WTC11 (cell line): ENCODE measurements at regions not wholly inside any gene's neighbourhood (a gene's known extent, or its start where the extent isn't known, plus 50 kb on each side); places are given as distances from the start of the nearest gene placed in this dataset.

ENCODE experiments used
- ATAC-seq: fragments of 200-7000 bp; cut with Tn5 transposase; 2 replicates; pipeline ENCODE4 v1.10.0; 2021; ENCODE audit warnings: mild to moderate bottlenecking, moderate library complexity
- CTCF ChIA-PET: fragments of 300-600 bp; sonication (Branson Sonifier 250); formaldehyde crosslinking; loops from one replicate; lab custom pipeline; 2021; ENCODE audit warnings: antibody characterized with exemption; lab: Charles Lee
- POLR2A ChIA-PET: fragments of 350-600 bp; sonication (Branson Sonifier 250); formaldehyde crosslinking; loops from one replicate; lab custom pipeline; 2021; ENCODE audit warnings: antibody characterized with exemption; lab: Charles Lee
- DNase-seq: peaks from one replicate; pipeline ENCODE4 v3.0.0; 2021; ENCODE audit warnings: low spot score
- H3K27ac Mint-ChIP-seq: 2 replicates; pipeline ENCODE4 v1.8.0; 2021; ENCODE audit warnings: mixed read lengths
- H3K27me3 Mint-ChIP-seq: 2 replicates; pipeline ENCODE4 v1.8.0; 2021; ENCODE audit warnings: low read depth, mild to moderate bottlenecking, moderate library complexity, mixed read lengths
- H3K36me3 Mint-ChIP-seq: 2 replicates; pipeline ENCODE4 v1.8.0; 2021; ENCODE audit warnings: mixed read lengths
- H3K4me1 Mint-ChIP-seq: 2 replicates; pipeline ENCODE4 v1.8.0; 2022; ENCODE audit warnings: mixed read lengths
- H3K4me3 Mint-ChIP-seq: 2 replicates; pipeline ENCODE4 v1.8.0; 2021; ENCODE audit warnings: mild to moderate bottlenecking, moderate library complexity, mixed read lengths
- H3K9me3 Mint-ChIP-seq: 2 replicates; pipeline ENCODE4 v1.8.0; 2021; ENCODE audit warnings: mixed read lengths
- AR ChIP-seq: fragments of 250-450 bp; sonication (Bioruptor Pico); IDR thresholded peaks from 2 replicates; pipeline ENCODE4 v1.9.0; 2021; ENCODE audit warnings: mild to moderate bottlenecking
- CBFB ChIP-seq: sonication (generic); formaldehyde crosslinking; IDR thresholded peaks from 2 replicates; pipeline ENCODE4 v1.8.1; 2022; ENCODE audit warnings: mild to moderate bottlenecking, low read depth, missing genetic modification reagents
- ELF4 ChIP-seq: sonication (generic); formaldehyde crosslinking; IDR thresholded peaks from 2 replicates; pipeline ENCODE4 v1.8.1; 2022; ENCODE audit warnings: low read depth, mild to moderate bottlenecking, moderate library complexity, missing genetic modification reagents
- FOXK1 ChIP-seq: sonication (generic); formaldehyde crosslinking; IDR thresholded peaks from 2 replicates; pipeline ENCODE4 v1.8.0; 2022; ENCODE audit warnings: mild to moderate bottlenecking, moderate library complexity, missing genetic modification reagents
- NFYB ChIP-seq: sonication (generic); formaldehyde crosslinking; conservative IDR thresholded peaks from 2 replicates; pipeline ENCODE4 v1.8.0; 2022; ENCODE audit warnings: low read depth, missing genetic modification reagents
- NR2C2 ChIP-seq: sonication (generic); formaldehyde crosslinking; IDR thresholded peaks from 2 replicates; pipeline ENCODE4 v1.8.0; 2022; ENCODE audit warnings: mild to moderate bottlenecking, missing genetic modification reagents
- NR3C1 ChIP-seq: sonication (generic); formaldehyde crosslinking; conservative IDR thresholded peaks from 2 replicates; pipeline ENCODE4 v1.8.1; 2023; ENCODE audit warnings: low read depth, mild to moderate bottlenecking, missing genetic modification reagents
- ZBTB21 ChIP-seq: sonication (generic); formaldehyde crosslinking; IDR thresholded peaks from 2 replicates; pipeline ENCODE4 v1.8.1; 2023; ENCODE audit warnings: mild to moderate bottlenecking, missing genetic modification reagents, borderline replicate concordance
- ZNF138 ChIP-seq: sonication (generic); formaldehyde crosslinking; conservative IDR thresholded peaks from 2 replicates; pipeline ENCODE4 v1.8.1; 2022; ENCODE audit warnings: mild to moderate bottlenecking, moderate library complexity, missing genetic modification reagents
- ZNF396 ChIP-seq: fragments of 250-450 bp; sonication (Bioruptor Pico); IDR thresholded peaks from 2 replicates; pipeline ENCODE4 v1.8.0; 2021; ENCODE audit warnings: mild to moderate bottlenecking, moderate library complexity, borderline replicate concordance
- ZNF423 ChIP-seq: fragments of 250-450 bp; sonication (Bioruptor Pico); IDR thresholded peaks from 2 replicates; pipeline ENCODE4 v2.1.2; 2022; ENCODE audit warnings: mild to moderate bottlenecking, moderate library complexity
- TF ChIP-seq, protein P1 (sequence below): fragments of 250-450 bp; sonication (Bioruptor Pico); conservative IDR thresholded peaks from 2 replicates; pipeline ENCODE4 v1.9.0; 2021; ENCODE audit warnings: mild to moderate bottlenecking
- TF ChIP-seq, protein P2 (sequence below): sonication (generic); formaldehyde crosslinking; IDR thresholded peaks from 2 replicates; pipeline ENCODE4 v1.8.1; 2022; ENCODE audit warnings: low read depth, mild to moderate bottlenecking, moderate library complexity, missing genetic modification reagents, borderline replicate concordance
- TF ChIP-seq, protein P3 (sequence below): fragments of 250-450 bp; sonication (Bioruptor Pico); IDR thresholded peaks from 2 replicates; pipeline ENCODE4 v1.9.0; 2021; ENCODE audit warnings: mild to moderate bottlenecking, borderline replicate concordance
- TF ChIP-seq, protein P4 (sequence below): sonication (generic); formaldehyde crosslinking; IDR thresholded peaks from 2 replicates; pipeline ENCODE4 v1.8.0; 2022; ENCODE audit warnings: mild to moderate bottlenecking, missing genetic modification reagents
- TF ChIP-seq, protein P5 (sequence below): sonication (generic); formaldehyde crosslinking; IDR thresholded peaks from 2 replicates; pipeline ENCODE4 v1.8.1; 2022; ENCODE audit warnings: low read depth, missing genetic modification reagents, borderline replicate concordance
- TF ChIP-seq, protein P6 (sequence below): fragments of 250-450 bp; sonication (Bioruptor Pico); IDR thresholded peaks from 2 replicates; pipeline ENCODE4 v1.8.0; 2021; ENCODE audit warnings: mild to moderate bottlenecking
- TF ChIP-seq, protein P7 (sequence below): fragments of 200-600 bp; IDR thresholded peaks from 2 replicates; pipeline ENCODE4 v1.8.0; 2022; ENCODE audit warnings: antibody characterized with exemption

DNA sequence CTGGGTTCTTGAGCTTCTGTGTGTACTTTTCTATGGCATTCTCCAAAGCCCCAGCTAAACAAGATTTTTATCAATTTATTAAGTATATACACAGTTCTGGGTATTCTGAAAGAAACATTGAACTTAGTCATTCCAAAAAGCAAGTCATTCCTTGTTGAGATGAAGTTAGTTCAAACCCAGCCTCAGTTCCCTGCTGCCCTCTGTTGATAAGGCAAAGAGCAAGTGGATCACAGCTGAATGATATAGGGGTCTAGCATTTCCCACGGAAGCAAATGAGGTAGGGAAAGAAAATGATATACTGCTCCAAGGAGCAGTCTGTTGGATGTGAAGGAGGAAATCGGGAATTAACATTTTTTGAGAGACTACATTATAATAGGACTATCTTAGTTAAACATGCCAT, 841.8 kb upstream of the TENM4 start (continued):
- TF ChIP-seq, protein P1, sequence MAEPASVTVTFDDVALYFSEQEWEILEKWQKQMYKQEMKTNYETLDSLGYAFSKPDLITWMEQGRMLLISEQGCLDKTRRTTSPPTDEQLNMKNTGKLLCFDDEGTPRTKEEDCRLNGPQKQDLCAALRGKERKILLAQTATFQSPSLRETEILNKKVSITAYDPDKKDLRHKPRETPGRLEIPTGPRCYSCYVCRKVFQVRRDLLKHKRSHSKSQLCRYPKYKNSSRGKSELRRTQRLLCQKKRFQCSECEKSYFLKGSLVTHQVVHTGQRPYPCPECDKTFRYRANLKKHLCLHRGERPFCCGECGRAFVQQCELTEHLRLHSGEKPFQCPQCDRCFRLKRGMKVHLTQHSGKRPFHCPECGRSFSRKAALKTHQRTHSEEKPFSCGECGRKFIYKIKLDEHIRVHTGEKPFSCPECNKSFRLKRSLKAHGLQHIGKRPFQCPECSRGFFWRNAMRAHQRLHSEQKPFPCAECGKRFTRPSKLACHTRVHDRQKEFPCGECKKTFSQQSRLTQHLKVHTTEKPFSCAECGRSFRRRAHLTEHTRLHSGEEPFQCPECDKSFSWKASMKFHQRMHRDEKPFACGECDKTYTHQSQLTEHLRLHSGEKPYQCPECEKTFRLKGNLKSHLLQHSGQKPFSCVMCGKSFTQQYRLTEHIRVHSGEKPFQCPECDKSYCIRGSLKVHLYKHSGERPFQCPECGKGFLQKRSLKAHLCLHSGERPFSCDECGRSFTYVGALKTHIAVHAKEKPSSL = no peak
- TF ChIP-seq, protein P2, sequence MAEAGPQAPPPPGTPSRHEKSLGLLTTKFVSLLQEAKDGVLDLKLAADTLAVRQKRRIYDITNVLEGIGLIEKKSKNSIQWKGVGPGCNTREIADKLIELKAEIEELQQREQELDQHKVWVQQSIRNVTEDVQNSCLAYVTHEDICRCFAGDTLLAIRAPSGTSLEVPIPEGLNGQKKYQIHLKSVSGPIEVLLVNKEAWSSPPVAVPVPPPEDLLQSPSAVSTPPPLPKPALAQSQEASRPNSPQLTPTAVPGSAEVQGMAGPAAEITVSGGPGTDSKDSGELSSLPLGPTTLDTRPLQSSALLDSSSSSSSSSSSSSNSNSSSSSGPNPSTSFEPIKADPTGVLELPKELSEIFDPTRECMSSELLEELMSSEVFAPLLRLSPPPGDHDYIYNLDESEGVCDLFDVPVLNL (CRISPR knock-in tag) = no peak
- TF ChIP-seq, protein P3, sequence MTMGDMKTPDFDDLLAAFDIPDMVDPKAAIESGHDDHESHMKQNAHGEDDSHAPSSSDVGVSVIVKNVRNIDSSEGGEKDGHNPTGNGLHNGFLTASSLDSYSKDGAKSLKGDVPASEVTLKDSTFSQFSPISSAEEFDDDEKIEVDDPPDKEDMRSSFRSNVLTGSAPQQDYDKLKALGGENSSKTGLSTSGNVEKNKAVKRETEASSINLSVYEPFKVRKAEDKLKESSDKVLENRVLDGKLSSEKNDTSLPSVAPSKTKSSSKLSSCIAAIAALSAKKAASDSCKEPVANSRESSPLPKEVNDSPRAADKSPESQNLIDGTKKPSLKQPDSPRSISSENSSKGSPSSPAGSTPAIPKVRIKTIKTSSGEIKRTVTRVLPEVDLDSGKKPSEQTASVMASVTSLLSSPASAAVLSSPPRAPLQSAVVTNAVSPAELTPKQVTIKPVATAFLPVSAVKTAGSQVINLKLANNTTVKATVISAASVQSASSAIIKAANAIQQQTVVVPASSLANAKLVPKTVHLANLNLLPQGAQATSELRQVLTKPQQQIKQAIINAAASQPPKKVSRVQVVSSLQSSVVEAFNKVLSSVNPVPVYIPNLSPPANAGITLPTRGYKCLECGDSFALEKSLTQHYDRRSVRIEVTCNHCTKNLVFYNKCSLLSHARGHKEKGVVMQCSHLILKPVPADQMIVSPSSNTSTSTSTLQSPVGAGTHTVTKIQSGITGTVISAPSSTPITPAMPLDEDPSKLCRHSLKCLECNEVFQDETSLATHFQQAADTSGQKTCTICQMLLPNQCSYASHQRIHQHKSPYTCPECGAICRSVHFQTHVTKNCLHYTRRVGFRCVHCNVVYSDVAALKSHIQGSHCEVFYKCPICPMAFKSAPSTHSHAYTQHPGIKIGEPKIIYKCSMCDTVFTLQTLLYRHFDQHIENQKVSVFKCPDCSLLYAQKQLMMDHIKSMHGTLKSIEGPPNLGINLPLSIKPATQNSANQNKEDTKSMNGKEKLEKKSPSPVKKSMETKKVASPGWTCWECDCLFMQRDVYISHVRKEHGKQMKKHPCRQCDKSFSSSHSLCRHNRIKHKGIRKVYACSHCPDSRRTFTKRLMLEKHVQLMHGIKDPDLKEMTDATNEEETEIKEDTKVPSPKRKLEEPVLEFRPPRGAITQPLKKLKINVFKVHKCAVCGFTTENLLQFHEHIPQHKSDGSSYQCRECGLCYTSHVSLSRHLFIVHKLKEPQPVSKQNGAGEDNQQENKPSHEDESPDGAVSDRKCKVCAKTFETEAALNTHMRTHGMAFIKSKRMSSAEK (CRISPR knock-in tag) = no peak
- no peak for TF ChIP-seq NR3C1 (CRISPR knock-in tag)
- TF ChIP-seq, protein P4, sequence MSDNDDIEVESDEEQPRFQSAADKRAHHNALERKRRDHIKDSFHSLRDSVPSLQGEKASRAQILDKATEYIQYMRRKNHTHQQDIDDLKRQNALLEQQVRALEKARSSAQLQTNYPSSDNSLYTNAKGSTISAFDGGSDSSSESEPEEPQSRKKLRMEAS = no peak
- TF ChIP-seq FOXK1 (CRISPR knock-in tag) = no peak
- TF ChIP-seq ZNF138 (CRISPR knock-in tag) = no peak
- no peak for TF ChIP-seq NFYB (CRISPR knock-in tag)
- no peak for TF ChIP-seq CBFB (CRISPR knock-in tag)
- TF ChIP-seq ZNF423 (CRISPR knock-in tag) = no peak
- TF ChIP-seq, all 79 proteins: peak for 0

DNA sequence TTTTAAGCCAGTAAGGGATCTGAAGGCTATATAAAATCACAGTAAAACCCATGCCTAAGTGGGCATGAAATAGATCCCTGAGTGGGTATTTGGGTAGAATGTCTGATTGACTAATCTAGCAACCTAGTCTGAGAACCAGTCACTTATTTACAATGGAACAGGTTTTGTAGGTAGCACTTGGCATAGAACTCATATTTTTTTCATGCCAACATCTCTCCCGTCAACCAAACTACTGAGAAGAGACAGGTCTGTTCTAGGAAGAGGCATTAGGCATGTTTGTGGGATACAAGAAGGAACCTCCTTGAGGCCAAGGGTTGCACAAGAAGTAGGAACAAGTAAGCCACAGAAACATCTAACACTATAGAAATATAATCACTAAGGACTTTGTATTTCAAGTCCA, 840.4 kb upstream of the TENM4 start:
- no peak for DNase-seq
- CTCF ChIA-PET = no interaction called here
- TF ChIP-seq, protein P5, sequence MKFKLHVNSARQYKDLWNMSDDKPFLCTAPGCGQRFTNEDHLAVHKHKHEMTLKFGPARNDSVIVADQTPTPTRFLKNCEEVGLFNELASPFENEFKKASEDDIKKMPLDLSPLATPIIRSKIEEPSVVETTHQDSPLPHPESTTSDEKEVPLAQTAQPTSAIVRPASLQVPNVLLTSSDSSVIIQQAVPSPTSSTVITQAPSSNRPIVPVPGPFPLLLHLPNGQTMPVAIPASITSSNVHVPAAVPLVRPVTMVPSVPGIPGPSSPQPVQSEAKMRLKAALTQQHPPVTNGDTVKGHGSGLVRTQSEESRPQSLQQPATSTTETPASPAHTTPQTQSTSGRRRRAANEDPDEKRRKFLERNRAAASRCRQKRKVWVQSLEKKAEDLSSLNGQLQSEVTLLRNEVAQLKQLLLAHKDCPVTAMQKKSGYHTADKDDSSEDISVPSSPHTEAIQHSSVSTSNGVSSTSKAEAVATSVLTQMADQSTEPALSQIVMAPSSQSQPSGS (CRISPR knock-in tag) = no peak
- Mint-ChIP-seq H3K36me3 (no peaks in the 10 kb centered on the region), H3K27ac (no peak overlapping the region), H3K9me3 (no peaks in the 10 kb centered on the region), H3K4me1 (peaks cover 6% of the 10 kb centered on the region), H3K27me3 (no peaks in the 10 kb centered on the region), H3K4me3 (no peak overlapping the region)
- POLR2A ChIA-PET = no interaction called here
- ATAC-seq = no peak

DNA sequence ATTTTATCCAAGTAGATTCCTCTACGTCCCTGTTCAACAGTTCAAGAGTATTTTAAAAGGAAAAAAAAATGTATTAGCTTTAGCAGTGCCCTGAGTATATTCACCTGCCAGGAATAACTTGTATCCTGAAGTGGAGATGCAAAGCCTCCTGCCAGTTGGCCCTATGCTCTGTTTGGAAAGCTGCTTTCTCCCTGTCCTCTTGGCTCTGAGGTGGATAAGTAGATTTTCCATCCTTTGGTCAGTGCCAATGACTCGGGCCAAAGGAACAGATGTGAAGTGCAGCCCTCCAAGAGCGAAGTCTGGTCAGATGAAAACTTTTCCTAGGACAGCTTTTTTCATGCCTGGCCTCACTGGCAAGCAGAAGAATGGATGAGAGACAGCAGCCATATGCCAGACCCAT, 839.9 kb upstream of the TENM4 start:
- ChIA-PET CTCF (no interaction called here), POLR2A (no interaction called here)
- no peak overlapping the region for H3K27ac Mint-ChIP-seq
- no peaks in the 10 kb centered on the region for H3K36me3 Mint-ChIP-seq
- DNase-seq (no peak), ATAC-seq (no peak)
- peaks cover 3% of the 10 kb centered on the region; the same call in 1 of the 2 replicates for H3K4me1 Mint-ChIP-seq
- no peaks in the 10 kb centered on the region for H3K9me3 Mint-ChIP-seq
- no peak overlapping the region for H3K4me3 Mint-ChIP-seq
- H3K27me3 Mint-ChIP-seq = no peaks in the 10 kb centered on the region
- TF ChIP-seq NR2C2 (CRISPR knock-in tag) (no peak), AR (no peak), ZNF396 (CRISPR knock-in tag) (no peak), ELF4 (CRISPR knock-in tag) (no peak), ZBTB21 (CRISPR knock-in tag) (no peak), ZNF138 (CRISPR knock-in tag) (no peak)
- TF ChIP-seq, protein P6, sequence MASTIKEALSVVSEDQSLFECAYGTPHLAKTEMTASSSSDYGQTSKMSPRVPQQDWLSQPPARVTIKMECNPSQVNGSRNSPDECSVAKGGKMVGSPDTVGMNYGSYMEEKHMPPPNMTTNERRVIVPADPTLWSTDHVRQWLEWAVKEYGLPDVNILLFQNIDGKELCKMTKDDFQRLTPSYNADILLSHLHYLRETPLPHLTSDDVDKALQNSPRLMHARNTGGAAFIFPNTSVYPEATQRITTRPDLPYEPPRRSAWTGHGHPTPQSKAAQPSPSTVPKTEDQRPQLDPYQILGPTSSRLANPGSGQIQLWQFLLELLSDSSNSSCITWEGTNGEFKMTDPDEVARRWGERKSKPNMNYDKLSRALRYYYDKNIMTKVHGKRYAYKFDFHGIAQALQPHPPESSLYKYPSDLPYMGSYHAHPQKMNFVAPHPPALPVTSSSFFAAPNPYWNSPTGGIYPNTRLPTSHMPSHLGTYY = no peak
- TF ChIP-seq, protein P7, sequence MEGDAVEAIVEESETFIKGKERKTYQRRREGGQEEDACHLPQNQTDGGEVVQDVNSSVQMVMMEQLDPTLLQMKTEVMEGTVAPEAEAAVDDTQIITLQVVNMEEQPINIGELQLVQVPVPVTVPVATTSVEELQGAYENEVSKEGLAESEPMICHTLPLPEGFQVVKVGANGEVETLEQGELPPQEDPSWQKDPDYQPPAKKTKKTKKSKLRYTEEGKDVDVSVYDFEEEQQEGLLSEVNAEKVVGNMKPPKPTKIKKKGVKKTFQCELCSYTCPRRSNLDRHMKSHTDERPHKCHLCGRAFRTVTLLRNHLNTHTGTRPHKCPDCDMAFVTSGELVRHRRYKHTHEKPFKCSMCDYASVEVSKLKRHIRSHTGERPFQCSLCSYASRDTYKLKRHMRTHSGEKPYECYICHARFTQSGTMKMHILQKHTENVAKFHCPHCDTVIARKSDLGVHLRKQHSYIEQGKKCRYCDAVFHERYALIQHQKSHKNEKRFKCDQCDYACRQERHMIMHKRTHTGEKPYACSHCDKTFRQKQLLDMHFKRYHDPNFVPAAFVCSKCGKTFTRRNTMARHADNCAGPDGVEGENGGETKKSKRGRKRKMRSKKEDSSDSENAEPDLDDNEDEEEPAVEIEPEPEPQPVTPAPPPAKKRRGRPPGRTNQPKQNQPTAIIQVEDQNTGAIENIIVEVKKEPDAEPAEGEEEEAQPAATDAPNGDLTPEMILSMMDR = no peak
